Testis (tissue), 2 donors: ENCODE measurements at regions not wholly inside any gene's neighbourhood (a gene's known extent, or its start where the extent isn't known, plus 50 kb on each side); places are given as distances from the start of the nearest gene placed in this dataset.

Experiments used
- POLR2A ChIP-seq: fragments of 450-650 bp; IDR thresholded peaks from one replicate; pipeline ENCODE4 v1.6.1; 2017; ENCODE audit warnings: antibody characterized with exemption, mild to moderate bottlenecking, moderate library complexity
- TF ChIP-seq, protein P1 (sequence below), 3 experiments: fragments of 450-650 bp in 2 of 3; fragments of 200-600 bp in 1 of 3; sonication (generic) in 1 of 3; IDR thresholded peaks; one replicate each; pipeline ENCODE4 v1.5.1; 2016 to 2019; ENCODE audit warnings: antibody characterized with exemption in 3 of 3, mild to moderate bottlenecking in 2 of 3, moderate library complexity in 1 of 3

DNA sequence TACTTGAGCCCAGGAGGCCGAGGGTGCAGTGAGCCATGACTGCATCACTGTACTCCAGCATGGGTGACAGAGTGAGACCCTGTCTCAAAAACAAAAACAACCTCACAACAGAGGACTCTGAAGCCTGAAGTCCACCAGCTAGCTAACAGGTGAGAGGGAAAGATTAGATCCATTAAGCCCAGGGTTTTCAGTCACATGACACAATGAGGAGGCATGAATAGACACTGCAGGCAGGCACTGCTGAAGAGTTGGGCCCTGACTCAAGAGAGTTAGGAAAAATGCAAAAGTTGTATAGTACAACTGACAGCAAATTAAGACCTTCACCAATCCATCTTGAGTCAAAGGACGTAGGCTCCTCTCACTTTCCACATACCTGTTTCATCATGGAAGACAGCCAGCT, 64.9 kb downstream of the IARS1 start:
- TF ChIP-seq, protein P1, sequence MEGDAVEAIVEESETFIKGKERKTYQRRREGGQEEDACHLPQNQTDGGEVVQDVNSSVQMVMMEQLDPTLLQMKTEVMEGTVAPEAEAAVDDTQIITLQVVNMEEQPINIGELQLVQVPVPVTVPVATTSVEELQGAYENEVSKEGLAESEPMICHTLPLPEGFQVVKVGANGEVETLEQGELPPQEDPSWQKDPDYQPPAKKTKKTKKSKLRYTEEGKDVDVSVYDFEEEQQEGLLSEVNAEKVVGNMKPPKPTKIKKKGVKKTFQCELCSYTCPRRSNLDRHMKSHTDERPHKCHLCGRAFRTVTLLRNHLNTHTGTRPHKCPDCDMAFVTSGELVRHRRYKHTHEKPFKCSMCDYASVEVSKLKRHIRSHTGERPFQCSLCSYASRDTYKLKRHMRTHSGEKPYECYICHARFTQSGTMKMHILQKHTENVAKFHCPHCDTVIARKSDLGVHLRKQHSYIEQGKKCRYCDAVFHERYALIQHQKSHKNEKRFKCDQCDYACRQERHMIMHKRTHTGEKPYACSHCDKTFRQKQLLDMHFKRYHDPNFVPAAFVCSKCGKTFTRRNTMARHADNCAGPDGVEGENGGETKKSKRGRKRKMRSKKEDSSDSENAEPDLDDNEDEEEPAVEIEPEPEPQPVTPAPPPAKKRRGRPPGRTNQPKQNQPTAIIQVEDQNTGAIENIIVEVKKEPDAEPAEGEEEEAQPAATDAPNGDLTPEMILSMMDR (IDR thresholded peaks at IDR 0.05), result no peak
- no peak for TF ChIP-seq POLR2A
